ENCODE measurements at regions not wholly inside any gene's neighbourhood (a gene's known extent, or its start where the extent isn't known, plus 50 kb on each side); places are given as distances from the start of the nearest gene placed in this dataset.

- TF ChIP-seq CEBPB (IDR thresholded peaks at IDR 0.05; ENCODE audit: low read depth) (no peak), CTCF (IDR thresholded peaks at IDR 0.05 in 2 of 3, conservative IDR thresholded peaks at IDR 0.05 in 1 of 3; ENCODE audit: borderline replicate concordance in 1 of 3, insufficient read depth in 1 of 3, low read depth in 2 of 3, low read length in 2 of 3) (no peak), MAX (IDR thresholded peaks at IDR 0.05) (no peak), FOSL1 (IDR thresholded peaks at IDR 0.05; ENCODE audit: low read depth) (no peak), JUND (IDR thresholded peaks at IDR 0.05) (no peak), YY1 (IDR thresholded peaks at IDR 0.05; ENCODE audit: extremely low read depth, insufficient replicate concordance, low read depth, low read length) (no peak), SIN3A (IDR thresholded peaks at IDR 0.05; ENCODE audit: low read depth) (no peak), ZNF274 (IDR thresholded peaks at IDR 0.05; ENCODE audit: low read depth, low read length) (no peak), EZH2 (IDR thresholded peaks at IDR 0.05) (no peak), POLR2A (IDR thresholded peaks at IDR 0.05; ENCODE audit: borderline replicate concordance, extremely low read depth, insufficient read depth, insufficient read length) (no peak), SP1 (IDR thresholded peaks at IDR 0.05; ENCODE audit: low read depth) (no peak), ATF3 (IDR thresholded peaks at IDR 0.05) (no peak)
Observed at GRCh38 chr2:221771297-221771696, 199.2 kb upstream of the EPHA4 start.

Data from HCT116 (cell line).